ENCODE measurements at regions not wholly inside any gene's neighbourhood (a gene's known extent, or its start where the extent isn't known, plus 50 kb on each side); places are given as distances from the start of the nearest gene placed in this dataset.
"Not testable (repeated sequence)": the region's sequence is repeated elsewhere in the genome, so short reads cannot be mapped to it uniquely, and the experiment has no call there.

GRCh38 chr22:22734395-22735272 is 90.2 kb downstream of the GGTLC2 start:
- H3K27me3 ChIP-seq (ENCODE audit: control insufficient read depth in 1 of 2, insufficient read depth in 2 of 2, low read length in 2 of 2) = peaks cover 1 to 17% of the 10 kb centered on the region in 2 experiments; a peak in 3 of 5 replicates
- DNase-seq (ENCODE audit: low spot score); POLR2A ChIA-PET; H2AFZ ChIP-seq (ENCODE audit: low read length); H3K4me3 ChIP-seq (replicated peaks in 1 of 3; ENCODE audit: insufficient read depth in 1 of 3, low read depth in 2 of 3, low read length in 3 of 3); in situ Hi-C loops (cut with HindIII; ENCODE audit: extremely low pct_ligation_motif_present, low pct_unique_long_range_greater_than_20kb); H3K9me3 ChIP-seq (ENCODE audit: low read length); H3K4me2 ChIP-seq (ENCODE audit: low read depth, low read length); H3K4me1 ChIP-seq (ENCODE audit: insufficient read depth, low read length); H3K36me3 ChIP-seq (replicated peaks in 1 of 2; ENCODE audit: control insufficient read depth in 1 of 2, insufficient read depth in 2 of 2, low read length in 2 of 2); H3K27ac ChIP-seq (ENCODE audit: extremely low read length, insufficient read depth, low read length); CTCF ChIA-PET (ENCODE audit: low intra/inter-chr PET ratio, low total read pairs); intact Hi-C loops (cut with micrococcal nuclease; ENCODE audit: unreplicated experiment); H3K9ac ChIP-seq (ENCODE audit: insufficient read depth, low read depth, low read length); BruUV-seq (replicated peaks); FAIRE-seq; ATAC-seq; H4K20me1 ChIP-seq (ENCODE audit: insufficient read depth, low read length); H3K79me2 ChIP-seq (ENCODE audit: insufficient read depth, low read length): not testable (repeated sequence)
- WGBS (ENCODE audit: low lambda C conversion rate) = 16% methylated on average over 13 of the region's 17 CpGs

GRCh38 chr22:22735276-22735675 is 90.9 kb downstream of the GGTLC2 start:
- peaks cover 1 to 13% of the 10 kb centered on the region in 2 experiments; a peak in 3 of 5 replicates for H3K27me3 ChIP-seq (ENCODE audit: control insufficient read depth in 1 of 2, insufficient read depth in 2 of 2, low read length in 2 of 2)
- H3K36me3 ChIP-seq (replicated peaks in 1 of 2; ENCODE audit: control insufficient read depth in 1 of 2, insufficient read depth in 2 of 2, low read length in 2 of 2); in situ Hi-C loops (cut with HindIII; ENCODE audit: extremely low pct_ligation_motif_present, low pct_unique_long_range_greater_than_20kb); H3K4me1 ChIP-seq (ENCODE audit: insufficient read depth, low read length); H3K9me3 ChIP-seq (ENCODE audit: low read length); H3K79me2 ChIP-seq (ENCODE audit: insufficient read depth, low read length); H3K4me2 ChIP-seq (ENCODE audit: low read depth, low read length); intact Hi-C loops (cut with micrococcal nuclease; ENCODE audit: unreplicated experiment); H3K27ac ChIP-seq (ENCODE audit: extremely low read length, insufficient read depth, low read length); H2AFZ ChIP-seq (ENCODE audit: low read length); BruUV-seq (replicated peaks); DNase-seq (ENCODE audit: low spot score); H3K4me3 ChIP-seq (replicated peaks in 1 of 3; ENCODE audit: insufficient read depth in 1 of 3, low read depth in 2 of 3, low read length in 3 of 3); FAIRE-seq; CTCF ChIA-PET (ENCODE audit: low intra/inter-chr PET ratio, low total read pairs); H3K9ac ChIP-seq (ENCODE audit: insufficient read depth, low read depth, low read length); POLR2A ChIA-PET; H4K20me1 ChIP-seq (ENCODE audit: insufficient read depth, low read length); ATAC-seq: not testable (repeated sequence)
- 65% methylated on average over 4 of the region's 4 CpGs for WGBS (ENCODE audit: low lambda C conversion rate)

All from HepG2 (cell line).